ENCODE measurements at regions not wholly inside any gene's neighbourhood (a gene's known extent, or its start where the extent isn't known, plus 50 kb on each side); places are given as distances from the start of the nearest gene placed in this dataset.
A peak's percentile ranks its signal among the peaks of the same experiment; 100 is the strongest.

DNA sequence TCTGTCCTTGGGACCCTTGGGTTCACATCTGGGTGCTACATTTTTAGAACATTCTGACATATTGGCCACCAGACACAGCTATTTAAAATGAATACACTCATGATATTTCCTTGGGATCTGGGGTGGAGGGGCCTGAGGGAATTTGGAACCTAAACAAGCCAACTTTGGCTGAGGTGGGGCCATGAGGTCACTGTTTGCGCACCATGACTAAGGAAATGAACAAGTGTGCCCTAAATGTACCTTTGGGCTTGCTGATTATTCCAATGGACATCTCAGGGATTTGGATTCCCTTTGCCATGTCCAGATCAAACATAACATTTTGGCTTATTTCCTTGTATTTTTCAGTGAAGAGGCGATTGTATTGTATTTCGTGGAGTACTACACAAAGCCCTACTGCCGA, 80.5 kb upstream of the SEC11C start:
- DNase-seq, result no peak

DNA sequence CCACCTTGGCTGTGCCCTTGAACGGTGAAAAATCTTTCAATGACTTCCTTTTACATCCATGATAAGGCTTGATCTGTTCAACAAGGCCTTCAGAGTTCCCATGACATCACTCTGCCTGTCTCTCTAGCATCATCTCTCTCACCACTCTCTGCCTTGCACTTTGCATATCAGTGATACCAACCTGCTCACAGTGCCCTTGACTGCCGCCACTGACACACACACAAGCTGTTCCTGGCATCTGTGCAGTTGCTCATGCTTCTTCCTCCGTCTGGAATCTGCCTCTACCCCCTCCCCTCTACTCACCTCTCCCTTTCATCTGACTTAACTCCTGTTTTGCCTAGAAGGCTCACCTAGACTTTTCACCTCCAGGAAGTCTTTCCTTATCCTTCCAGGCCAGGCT, 79.1 kb upstream of the SEC11C start:
- DNase-seq, result no peak

DNA sequence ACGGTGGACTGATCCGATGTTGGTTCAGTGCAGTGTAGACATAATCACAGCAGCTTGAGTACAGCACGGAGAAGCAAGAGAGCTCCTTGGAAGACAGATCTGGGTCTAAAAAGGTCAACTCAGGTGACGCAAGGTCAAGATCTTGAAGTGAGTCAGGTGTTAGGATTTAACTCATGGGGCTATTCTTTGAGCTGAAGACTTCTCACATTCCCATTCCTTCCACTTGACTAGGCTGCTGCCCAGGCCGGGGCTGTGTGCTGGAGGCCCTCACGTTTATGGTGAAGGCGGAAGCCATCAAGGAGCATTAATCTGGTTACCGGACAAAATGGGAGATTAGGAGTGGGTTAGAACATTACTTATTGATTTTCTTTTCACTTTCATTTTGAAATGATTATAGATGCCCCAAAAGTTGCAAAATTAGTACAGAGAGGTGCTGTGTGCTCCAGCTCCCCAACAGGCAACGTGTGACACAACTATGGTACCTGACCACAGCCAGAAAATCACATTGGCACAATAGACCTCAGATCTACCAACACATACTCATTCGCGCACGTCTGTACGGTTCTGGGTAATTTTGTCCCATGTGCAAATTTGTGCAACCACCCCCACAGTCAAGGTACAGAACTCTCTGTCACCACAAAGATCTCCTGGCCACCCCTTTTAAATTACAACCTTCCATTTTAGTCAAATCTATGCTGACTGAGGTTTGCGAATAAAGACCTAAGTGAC, 77.6 kb upstream of the SEC11C start:
- no peak for DNase-seq

DNA sequence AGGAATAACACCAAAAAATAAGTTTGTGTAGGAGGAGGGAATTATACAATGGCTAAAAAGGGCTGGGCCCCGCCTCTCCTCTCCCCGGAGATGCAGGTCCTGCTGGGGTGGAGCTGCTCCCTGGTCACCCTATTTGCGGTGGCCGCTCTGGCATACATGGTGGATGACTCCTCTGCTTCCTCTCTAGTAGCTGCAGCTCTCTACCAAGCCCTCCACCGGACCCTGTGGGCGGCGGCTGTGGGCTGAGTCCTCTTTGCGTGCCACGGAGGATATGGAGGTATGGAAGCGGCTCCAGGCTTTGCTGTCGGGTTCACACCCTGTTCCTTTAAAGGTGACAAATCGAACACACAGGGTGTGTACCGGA, 77.1 kb upstream of the SEC11C start:
- DNase-seq, result no peak

DNA sequence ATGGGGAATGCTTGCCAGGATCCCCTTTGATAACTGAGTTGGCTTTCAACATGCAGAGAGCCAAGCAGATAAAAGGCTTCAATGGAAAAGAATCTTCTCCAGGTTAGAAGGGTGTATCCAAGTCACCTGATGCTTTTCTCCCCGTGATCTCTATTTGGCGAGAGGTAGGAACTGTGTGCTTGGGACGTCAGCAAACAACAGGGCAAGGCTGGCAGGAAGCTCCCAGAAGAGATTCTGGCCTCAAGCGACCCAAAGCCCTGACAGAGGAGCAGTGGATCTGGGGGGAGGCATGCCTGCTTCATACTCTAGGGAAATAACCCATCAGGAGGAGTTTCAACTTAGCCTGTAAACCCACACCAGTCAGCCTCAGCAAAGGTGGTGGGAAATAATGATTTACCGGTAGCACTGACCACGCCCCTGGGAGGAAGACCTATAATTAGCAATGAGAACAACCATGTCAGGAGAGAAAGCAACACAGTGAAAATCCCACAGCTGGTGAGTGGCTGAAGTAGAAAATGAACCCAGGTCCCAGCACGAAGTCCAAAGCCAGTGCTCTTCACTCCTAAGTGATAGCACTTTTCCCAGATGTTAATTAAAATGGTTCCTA, 76.3 kb upstream of the SEC11C start:
- no peak for DNase-seq

DNA sequence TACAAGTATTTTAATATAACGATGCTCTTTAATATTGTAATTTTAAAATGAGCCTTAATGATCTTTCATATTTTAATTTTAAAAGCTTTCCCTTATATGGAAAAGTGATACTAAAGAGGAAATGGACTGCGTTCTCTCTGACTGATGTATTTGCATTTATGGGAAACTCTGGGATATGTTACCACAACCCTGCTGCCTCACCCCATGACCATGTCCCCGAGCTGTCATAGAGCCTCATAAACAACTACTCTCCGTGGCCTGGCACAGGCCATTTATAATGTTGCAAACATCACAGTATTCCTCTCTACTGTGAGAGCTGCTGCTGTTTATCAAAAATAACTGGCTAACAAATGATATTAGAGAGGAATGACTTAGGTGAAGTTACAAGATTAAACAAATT, 75.8 kb upstream of the SEC11C start:
- no peak for DNase-seq

DNA sequence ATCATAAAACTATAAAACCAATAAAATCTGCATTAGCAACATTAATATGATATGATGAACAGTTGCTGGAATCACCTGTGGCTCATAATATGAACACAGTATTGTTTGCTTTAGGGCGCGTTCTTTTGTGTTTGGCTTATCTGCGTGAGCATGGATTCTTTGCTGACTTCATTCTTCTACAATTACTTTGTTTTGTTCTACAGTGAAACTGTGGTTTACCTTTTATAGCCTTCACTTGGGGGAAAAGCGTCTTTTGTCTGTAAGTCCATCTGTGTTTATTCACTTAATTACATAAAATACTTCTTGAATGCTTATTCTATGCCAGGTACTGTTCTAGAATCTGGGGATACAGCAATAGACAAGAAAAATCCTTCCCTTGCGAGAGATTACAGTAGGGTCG, 74.0 kb upstream of the SEC11C start:
- DNase-seq, result peak; percentile 76

DNA sequence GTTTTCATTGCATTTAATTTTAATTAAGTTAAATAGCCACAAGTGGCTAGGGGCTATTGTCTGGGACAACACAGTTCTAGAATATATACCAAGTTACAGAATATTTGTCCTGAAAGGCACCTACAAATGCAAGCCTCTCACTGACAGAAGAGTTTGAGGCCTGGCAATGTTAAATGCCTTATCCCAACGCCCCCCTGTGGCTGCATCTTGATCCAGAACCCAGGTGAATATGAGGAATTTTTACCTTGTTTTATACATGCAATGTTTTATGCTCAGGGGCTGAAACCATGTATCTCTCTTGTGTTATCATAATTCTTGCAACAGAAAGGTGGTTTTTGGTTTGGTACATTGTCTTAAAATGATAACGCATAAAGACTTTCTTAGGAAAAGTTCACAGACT, 71.8 kb upstream of the SEC11C start:
- DNase-seq, result peak; percentile 82

DNA sequence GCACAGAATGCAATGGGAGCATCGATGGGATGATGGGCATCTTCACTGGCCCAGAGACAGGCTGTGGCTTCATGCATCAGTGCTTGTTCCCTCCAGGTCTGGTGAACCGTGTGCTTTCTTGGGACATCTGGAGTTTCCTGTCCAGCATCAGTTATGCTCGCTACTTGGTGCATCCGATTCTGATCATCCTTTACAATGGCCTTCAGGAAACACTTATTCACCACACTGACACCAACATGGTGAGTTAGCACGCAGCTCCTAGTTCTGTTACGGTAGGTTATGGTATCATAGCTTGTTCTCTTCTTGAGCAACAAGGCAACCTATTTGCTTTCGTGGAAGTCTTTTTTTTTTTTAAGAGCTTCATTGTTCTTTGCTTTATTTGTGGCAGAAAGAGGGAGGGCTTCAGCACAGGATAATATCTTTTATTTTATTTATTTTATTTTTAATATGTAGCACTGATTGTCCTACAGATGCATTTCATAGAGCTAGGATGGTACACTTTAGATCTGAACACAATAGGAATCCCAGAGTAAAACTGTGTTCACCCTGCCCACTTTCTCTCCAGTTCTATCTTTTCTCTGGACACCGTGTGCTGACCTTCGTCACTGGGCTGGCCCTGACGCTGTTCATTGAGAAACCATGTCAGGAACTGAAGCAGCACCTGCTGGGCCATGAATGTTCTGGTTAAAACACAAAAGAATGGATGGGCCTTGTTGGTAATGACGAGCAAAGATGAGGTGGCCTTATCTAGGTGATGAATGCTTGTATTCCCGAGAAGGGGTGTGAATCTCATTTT, 71.2 kb upstream of the SEC11C start:
- DNase-seq, result no peak

DNA sequence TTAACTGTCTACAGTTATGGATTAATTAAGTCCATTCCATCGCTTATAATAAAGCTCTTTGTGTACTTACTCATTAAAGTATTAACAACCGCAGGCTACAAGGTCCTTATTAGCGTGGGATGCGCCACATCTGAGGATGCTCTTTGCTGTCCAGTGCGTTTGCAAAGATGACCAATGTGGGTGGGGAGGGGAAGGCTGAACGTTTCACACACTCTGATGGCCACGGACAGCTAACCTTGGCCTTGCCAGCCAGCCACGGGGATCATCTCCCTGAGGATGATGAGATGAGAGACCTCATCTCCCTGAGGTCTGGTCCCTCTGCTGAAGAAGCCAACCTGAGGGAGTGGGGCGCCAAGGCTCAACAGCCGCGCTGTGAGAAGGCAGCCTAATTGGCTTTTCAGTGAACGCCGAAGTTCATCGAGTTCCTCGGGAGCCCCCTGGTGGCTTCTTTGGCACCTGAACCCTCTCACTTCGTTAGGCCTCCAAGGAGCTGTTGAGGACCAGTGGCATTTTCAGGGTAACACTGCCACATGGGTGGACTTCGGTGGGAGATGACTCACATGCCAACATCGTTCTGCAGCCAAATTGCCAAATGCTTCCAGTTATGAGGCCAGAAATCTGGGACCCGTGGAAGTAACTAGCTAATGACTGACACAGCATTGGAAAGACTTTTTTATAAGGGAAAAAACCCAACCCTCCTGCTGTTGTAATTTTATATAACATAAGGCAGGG, 69.3 kb upstream of the SEC11C start:
- DNase-seq, result peak; percentile 93

DNA sequence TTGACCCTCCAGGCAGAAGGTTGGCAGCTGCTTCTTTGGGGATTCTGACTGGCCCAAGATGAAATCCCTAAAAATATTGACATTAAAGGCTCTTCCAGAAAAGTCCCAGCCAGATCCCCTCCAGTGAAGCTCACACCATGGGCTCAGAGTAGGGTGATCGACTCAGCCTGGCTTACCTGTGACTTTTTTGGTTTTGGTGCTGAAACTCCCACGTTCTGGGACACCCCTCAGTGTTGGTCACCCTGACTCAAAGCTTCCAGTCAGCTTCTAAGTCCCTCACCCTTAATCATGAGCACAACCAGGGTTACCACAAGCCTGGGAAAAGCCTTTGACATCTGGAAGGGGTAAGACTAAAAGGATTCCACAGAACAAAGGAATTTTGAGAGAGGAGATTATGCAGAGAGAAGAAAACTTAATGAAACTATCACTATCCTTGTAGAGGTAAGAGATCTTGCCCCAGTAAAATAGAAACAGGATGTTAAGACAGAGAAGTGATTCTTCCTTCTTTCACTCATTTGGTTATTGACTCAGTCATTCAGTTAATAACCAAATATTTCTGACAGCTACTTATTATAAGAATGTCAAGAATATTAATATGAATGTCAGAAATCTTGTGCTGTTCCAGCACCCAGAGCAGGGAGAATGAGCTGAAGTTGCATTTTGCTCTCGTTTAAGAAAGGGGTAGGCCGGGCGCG, 66.8 kb upstream of the SEC11C start:
- no peak for DNase-seq

DNA sequence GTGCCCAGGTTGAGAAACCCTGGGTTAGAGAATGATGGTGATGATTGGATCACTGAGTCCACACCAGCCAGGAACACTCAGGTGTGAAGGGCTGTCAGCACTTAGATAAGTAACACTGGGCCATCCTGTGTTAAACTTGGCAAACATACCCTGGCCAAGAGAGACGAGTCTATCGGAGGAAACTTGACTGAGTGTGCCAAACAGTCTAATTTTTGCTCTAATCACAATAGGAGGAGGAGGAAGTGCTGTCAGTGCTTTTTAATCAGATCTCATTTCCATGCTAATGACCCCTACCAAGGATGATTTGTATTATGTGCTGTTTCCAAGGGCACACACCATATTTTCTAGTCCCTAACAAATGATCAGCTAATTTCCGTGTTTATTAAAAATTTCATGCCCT, 63.8 kb upstream of the SEC11C start:
- peak; percentile 84 for DNase-seq

DNA sequence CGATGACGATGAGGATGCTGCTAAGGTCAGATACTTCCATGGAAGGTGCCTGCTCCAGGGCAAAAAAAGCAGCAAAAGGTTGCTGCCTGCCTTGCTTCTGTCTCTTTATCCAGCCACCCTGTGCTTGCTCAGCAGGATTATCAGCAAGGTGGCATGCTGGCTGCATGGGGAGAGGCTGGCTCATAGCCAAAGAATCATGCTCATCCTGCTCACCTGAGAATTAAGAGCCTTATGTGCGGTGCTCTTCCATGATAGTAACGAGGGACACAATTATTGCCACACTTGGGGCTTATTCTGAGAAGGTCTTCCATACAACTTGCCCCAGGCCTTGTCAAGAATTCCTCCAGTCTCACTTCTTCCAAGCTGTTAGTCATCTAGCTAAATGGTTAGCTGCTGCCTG, 60.4 kb upstream of the SEC11C start:
- DNase-seq, result peak; percentile 95

DNA sequence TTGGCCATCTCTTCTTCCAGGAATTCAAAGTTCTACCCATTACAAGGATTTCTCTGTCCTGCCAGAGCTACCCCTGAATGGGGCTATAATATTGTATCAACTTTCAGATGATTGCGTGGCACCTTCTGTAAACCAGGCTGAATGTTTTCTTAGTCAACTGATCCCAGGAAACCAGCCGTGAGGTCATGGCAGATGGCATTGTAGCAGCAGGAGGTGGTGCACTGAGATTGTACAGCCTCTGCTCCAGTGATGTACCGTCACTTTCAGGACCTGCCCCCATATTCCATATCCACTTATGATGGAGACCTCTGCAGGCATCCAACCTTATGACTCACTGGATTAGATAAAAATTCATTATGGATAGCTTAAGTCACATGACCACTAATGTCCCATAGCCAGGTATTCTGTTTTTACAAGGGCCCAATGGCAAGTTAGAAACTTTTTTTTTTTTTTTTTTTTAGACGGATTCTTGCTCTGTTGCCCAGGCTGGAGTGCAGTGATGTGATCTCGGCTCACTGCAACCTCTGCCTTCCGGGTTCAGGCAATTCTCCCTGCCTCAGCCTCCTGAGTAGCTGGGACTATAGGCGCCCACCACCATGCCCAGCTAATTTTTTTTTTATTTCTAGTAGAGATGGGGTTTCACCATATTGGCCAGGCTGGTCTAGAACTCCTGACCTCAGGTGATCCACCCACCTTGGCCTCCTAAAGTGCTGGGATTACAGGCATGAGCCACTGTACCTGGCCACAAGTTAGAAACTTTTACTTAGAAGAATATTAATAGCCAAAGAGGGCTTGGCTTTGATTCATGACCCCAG, 59.8 kb upstream of the SEC11C start:
- DNase-seq, result peak; percentile 100

DNA sequence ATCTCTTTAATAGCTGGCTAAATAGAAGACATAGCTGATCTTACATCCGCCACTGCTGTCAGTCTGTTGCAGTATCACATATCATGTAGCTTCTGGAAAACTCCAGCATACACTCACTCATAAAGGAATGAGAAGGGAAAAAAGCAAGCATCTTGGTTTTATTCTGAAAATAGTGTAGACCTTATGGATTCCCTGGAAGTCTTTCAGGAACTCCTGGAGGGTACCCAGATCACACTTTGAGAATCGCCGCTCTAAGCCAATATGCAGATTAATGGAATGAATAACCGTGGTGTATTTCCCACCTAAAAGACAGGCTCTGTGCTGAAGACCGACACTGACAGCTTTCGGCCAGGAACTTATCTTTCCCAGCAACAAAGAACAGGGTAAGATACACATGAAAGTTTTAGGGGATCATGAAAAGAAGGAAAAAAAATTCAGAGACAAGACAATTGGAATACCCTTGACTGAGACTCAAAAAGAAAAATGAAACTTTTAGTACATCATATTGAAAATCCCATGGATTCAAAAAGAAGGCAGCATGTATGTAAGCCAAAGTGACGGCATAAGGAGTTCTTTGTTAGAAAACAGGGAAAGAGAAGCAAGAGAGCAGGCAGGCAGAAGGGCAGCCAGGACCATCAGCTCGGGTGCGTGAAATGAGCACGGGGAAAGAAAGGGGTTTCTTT, 56.4 kb upstream of the SEC11C start:
- peak; percentile 73 for DNase-seq

DNA sequence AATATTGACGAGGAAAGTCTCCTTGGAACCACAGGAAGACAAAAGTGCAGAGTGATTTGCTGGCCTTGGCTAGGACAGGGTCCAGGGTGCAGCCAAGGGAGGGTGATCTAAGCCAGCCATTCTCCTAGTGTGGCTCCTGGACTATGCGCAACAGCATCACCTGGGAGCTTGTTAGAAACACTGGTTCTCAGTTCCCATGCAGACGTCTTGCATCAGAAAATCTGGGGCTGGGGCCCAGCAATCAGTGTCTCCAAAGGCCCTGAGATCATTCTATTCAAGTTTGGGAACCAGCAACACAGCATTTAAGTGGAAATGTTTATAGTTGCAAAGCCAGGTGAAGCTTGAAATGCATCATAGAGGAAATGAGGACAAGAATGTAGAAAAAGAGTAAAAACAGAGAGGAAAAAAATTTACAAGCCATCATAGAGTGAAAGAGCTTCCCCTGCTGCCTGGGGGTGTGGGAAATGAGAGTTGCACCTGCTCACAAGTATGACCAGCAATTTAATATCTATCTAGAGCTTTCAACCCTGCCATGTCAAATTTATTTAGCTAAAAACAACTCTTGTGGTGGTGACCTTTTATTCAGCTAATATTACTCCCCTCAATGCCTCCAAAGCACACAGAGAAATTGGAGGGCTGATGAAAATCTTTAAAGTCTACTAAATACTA, 54.4 kb upstream of the SEC11C start:
- peak; percentile 79 for DNase-seq

DNA sequence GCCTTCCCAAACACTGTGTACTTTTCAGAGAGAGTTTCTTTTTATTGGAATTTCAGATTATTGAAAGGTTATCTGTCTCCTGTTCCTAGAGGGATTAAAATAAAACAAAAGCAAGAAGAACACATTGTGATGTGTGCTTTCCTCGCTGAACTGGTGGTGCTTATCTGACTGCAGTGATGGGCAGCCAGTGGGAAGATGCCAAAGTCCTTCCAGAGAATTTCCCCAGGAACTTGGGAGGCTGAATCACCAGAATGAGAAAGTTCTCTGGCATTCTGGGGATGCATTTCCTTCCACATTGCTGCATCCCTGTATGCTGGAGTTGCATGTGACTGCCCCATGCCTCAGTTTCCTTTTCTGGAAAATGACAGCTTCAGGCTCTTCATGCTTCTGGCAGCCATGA, 53.9 kb upstream of the SEC11C start:
- DNase-seq, result peak; percentile 55

DNA sequence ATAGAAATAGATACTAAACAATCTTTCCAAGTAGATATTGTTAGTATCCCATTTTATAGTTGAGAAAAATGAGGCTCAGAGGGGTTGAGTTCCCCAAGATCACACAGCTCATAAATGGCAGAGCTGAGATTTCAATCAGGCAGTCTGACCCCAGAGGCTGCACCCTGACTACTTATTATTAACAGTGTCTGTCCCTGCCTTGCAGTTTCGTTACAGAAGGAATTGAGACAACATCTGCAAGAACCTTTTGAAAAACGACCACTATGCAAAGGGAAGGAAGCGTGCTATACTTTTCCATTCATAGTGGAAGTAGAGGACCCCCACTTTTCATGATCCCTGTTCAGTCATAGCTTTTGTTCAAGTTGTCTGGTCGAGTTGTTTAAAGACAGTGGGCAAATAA, 53.2 kb upstream of the SEC11C start:
- DNase-seq, result no peak

DNA sequence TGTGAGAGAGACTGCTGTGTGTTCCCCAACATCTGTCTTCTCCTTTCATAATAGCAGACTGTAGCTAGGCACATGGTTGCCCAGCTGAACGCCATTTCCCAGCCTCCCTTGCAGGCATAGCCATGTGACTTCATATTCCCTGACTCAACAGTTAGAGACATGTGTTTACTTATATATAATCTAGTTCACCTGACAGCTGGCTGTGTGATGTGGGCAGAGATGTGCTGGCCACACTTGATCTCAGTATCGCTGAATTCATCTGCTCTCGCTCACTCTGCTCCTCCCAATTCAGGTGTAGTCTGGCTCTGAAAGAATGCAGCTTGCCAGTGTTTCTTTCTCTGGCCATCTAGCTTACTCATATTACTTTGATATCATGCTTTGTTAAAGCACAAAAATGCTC, 52.3 kb upstream of the SEC11C start:
- peak; percentile 87 for DNase-seq

Measured in DMS53 (cell line).